Lung (tissue), 11 donors: ENCODE measurements at regions not wholly inside any gene's neighbourhood (a gene's known extent, or its start where the extent isn't known, plus 50 kb on each side); places are given as distances from the start of the nearest gene placed in this dataset.

Source experiments
- ATAC-seq: fragments of 200-7000 bp; cut with Tn5 transposase; one replicate; pipeline ENCODE4 v1.9.1; 2020; ENCODE audit warnings: moderate number of reproducible peaks; ENCODE audit not compliant: insufficient read depth, low FRiP score
- DNase-seq, 3 donors: peaks; one replicate each; pipeline ENCODE4 v3.0.0-alpha.2; 2013 to 2017
- H3K27ac ChIP-seq, 2 donors: one replicate each; pipeline ENCODE4 v1.5.1; 2013; ENCODE audit warnings: mild to moderate bottlenecking in 2 of 2, moderate library complexity in 2 of 2, control low read depth in 1 of 2, inconsistent platforms in 1 of 2, low read depth in 1 of 2, low read length in 1 of 2
- H3K27me3 ChIP-seq, 3 donors: one replicate each; pipeline ENCODE4 v1.5.1; 2013; ENCODE audit warnings: low read length in 2 of 3; ENCODE audit not compliant: control insufficient read depth in 3 of 3, insufficient read depth in 3 of 3
- H3K36me3 ChIP-seq, 4 donors: one replicate each; pipeline ENCODE4 v1.5.1; 2013; ENCODE audit warnings: low read length in 4 of 4, mild to moderate bottlenecking in 1 of 4, moderate library complexity in 1 of 4; ENCODE audit not compliant: control insufficient read depth in 4 of 4, insufficient read depth in 4 of 4
- H3K4me1 ChIP-seq, 5 donors: one replicate each; pipeline ENCODE4 v1.5.1; 2013; ENCODE audit warnings: low read length in 5 of 5, mild to moderate bottlenecking in 2 of 5, moderate library complexity in 1 of 5; ENCODE audit not compliant: control insufficient read depth in 5 of 5, insufficient read depth in 5 of 5
- H3K4me3 ChIP-seq: one replicate; pipeline ENCODE4 v1.5.1; 2013; ENCODE audit warnings: mild to moderate bottlenecking, control low read depth, moderate library complexity
- H3K9ac ChIP-seq, 2 donors: one replicate each; pipeline ENCODE4 v1.5.1; 2013; ENCODE audit warnings: low read length in 2 of 2, control low read depth in 1 of 2; ENCODE audit not compliant: insufficient read depth in 1 of 2
- H3K9me3 ChIP-seq, 4 donors: one replicate each; pipeline ENCODE4 v1.5.1; 2013; ENCODE audit warnings: low read length in 3 of 4, mild to moderate bottlenecking in 1 of 4, moderate library complexity in 1 of 4; ENCODE audit not compliant: control insufficient read depth in 4 of 4, insufficient read depth in 3 of 4
- CTCF ChIP-seq: IDR thresholded peaks from 2 replicates; pipeline ENCODE4 v1.5.1; 2012; ENCODE audit warnings: mild to moderate bottlenecking; ENCODE audit errors: control extremely low read depth, extremely low read depth
- WGBS, 2 donors: extraction: QIAGEN DNeasy Blood & Tissue Kit; methylation state at CpG; one replicate each; pipeline ENCODE4 v1.1.7; 2013; 5-methylcytosine and 5-hydroxymethylcytosine counted together
- donor health status: control.
- donor health status: control.
- donor health status: Bipolar disorder and iron deficiency.
- donor health status: healthy.
- donor health status: DM: yes; HTN: yes; CAD: no.

- H3K27ac ChIP-seq = peak overlapping the region; percentile 76 to 92
Observed at GRCh38 chr6:138692978-138693909, 80.3 kb upstream of the CCDC28A start.

DNA sequence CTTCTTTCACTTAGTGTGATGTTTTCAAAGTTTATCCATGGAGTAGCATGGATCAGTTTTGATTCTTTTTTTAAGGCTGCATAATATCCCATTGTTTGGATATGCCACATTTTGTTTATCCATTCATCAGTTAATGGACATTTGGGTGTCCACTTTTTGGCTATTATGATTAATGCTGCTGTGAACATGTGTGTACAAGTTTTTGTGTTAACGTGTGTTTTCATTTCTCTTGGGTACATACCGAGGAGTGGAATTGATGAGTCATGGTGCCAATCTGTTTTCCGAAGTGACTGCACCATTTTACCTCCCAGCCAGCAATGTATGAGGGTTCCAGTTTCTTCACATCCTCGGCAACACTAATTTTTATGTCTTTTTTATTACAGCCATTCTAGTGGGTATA, 78.4 kb upstream of the CCDC28A start:
- Histone ChIP-seq H3K27me3 (no peaks in the 10 kb centered on the region), H3K9me3 (peaks cover 0 to 3% (median 0%) of the 10 kb centered on the region in 4 donors), H3K9ac (no peak overlapping the region), H3K36me3 (no peaks in the 10 kb centered on the region), H3K27ac (no peak overlapping the region), H3K4me1 (peaks cover 0 to 20% (median 7%) of the 10 kb centered on the region in 5 donors), H3K4me3 (no peak overlapping the region)
- no peak for TF ChIP-seq CTCF
- DNase-seq = no peak
- WGBS, 2 donors = 88 to 93% methylated on average over 4 of the region's 4 CpGs
- ATAC-seq = no peak

More at GRCh38 chr6:138692978-138693909, 80.3 kb upstream of the CCDC28A start:
- Histone ChIP-seq H3K9ac (no peak overlapping the region), H3K36me3 (no peaks in the 10 kb centered on the region), H3K27me3 (no peaks in the 10 kb centered on the region), H3K4me1 (peaks cover 0 to 20% (median 5%) of the 10 kb centered on the region in 5 donors), H3K9me3 (no peaks in the 10 kb centered on the region), H3K4me3 (peak overlapping the region; percentile 94)
- WGBS, 2 donors = 1 to 2% methylated on average over 35 to 91 of the region's 92 CpGs
- peak; percentile 78 to 86 (median 79) for DNase-seq
- ATAC-seq = peak; percentile 78
- no peak for TF ChIP-seq CTCF

GRCh38 chr6:138714493-138714892, 59.1 kb upstream of the CCDC28A start:
- peaks cover 0 to 3% (median 0%) of the 10 kb centered on the region in 4 donors for H3K9me3 ChIP-seq
- TF ChIP-seq CTCF = no peak
- no peaks in the 10 kb centered on the region for H3K36me3 ChIP-seq

More at GRCh38 chr6:138714493-138714892, 59.1 kb upstream of the CCDC28A start:
- ATAC-seq = no peak
- no peak overlapping the region for H3K9ac ChIP-seq
- DNase-seq = no peak
- H3K27me3 ChIP-seq = no peaks in the 10 kb centered on the region
- H3K4me1 ChIP-seq = peaks cover 0 to 7% (median 0%) of the 10 kb centered on the region in 5 donors
- no peak overlapping the region for H3K4me3 ChIP-seq
- H3K27ac ChIP-seq = no peak overlapping the region
